Neural cell (in vitro differentiated cells): ENCODE measurements at regions not wholly inside any gene's neighbourhood (a gene's known extent, or its start where the extent isn't known, plus 50 kb on each side); places are given as distances from the start of the nearest gene placed in this dataset.

Experiments
- RAD21 ChIP-seq: fragments of 450-650 bp; conservative IDR thresholded peaks from 2 replicates; pipeline ENCODE4 v1.6.1; 2014; ENCODE audit warnings: antibody characterized with exemption, mild to moderate bottlenecking, moderate library complexity
- SMC3 ChIP-seq: fragments of 450-650 bp; conservative IDR thresholded peaks from 2 replicates; pipeline ENCODE4 v1.6.1; 2014; ENCODE audit warnings: antibody characterized with exemption, mild to moderate bottlenecking, moderate library complexity; ENCODE audit not compliant: poor library complexity

DNA sequence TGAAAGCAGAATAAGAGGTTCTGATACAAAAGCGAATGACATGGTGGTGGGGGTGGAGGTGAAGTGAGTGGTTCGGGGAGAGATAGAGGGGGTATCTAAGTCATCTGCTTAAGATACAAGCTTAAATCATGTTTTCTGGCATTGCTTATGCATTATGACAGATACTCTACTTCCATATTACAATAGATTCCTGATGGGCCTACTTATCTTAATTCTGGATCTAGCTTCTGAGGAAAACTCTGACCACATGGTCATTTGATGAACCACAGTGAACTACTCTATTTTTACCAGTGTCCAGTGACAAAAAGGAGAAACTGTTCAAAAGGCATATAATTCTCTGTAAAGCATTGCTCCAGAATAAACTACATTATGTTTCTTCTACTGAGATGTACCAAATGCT is 673.7 kb upstream of the CCDC54 start:
- TF ChIP-seq RAD21 = no peak
- TF ChIP-seq SMC3 = no peak
